Transverse colon (tissue), 3 donors: ENCODE measurements at regions not wholly inside any gene's neighbourhood (a gene's known extent, or its start where the extent isn't known, plus 50 kb on each side); places are given as distances from the start of the nearest gene placed in this dataset.

Source experiments
- CTCF ChIP-seq, 5 experiments: fragments of 200-600 bp in 3 of 5; fragments of 450-650 bp in 2 of 5; sonication (generic) in 3 of 5; IDR thresholded peaks; 1 replicate in 2 of 5; 2 replicates in 3 of 5; pipeline ENCODE4 v1.5.1; 2016 to 2017; ENCODE audit warnings: antibody characterized with exemption in 5 of 5, inconsistent platforms in 3 of 5, mild to moderate bottlenecking in 2 of 5, moderate library complexity in 1 of 5
- EP300 ChIP-seq: sonication (generic); formaldehyde crosslinking; IDR thresholded peaks from one replicate; pipeline ENCODE4 v1.6.1; 2017; ENCODE audit warnings: antibody characterized with exemption, low read depth
- POLR2A ChIP-seq: fragments of 450-650 bp; IDR thresholded peaks from one replicate; pipeline ENCODE4 v1.6.1; 2016; ENCODE audit warnings: antibody characterized with exemption, mild to moderate bottlenecking, moderate library complexity

GRCh38 chr2:147646818-147647468, 197.9 kb upstream of the ACVR2A start:
- TF ChIP-seq CTCF (IDR thresholded peaks at IDR 0.05) (no peak), POLR2A (no peak), EP300 (no peak)
